Right hindlimb (tissue), 1 donor: ENCODE measurements at regions not wholly inside any gene's neighbourhood (a gene's known extent, or its start where the extent isn't known, plus 50 kb on each side); places are given as distances from the start of the nearest gene placed in this dataset.
"Not testable (repeated sequence)": the region's sequence is repeated elsewhere in the genome, so short reads cannot be mapped to it uniquely, and the experiment has no call there.

Experiments
- DNase-seq: peaks from one replicate; pipeline ENCODE4 v3.0.0-alpha.2; 2018

- not testable (repeated sequence) for DNase-seq
Measured at GRCh38 chr11:11715075-11715474, 93.3 kb upstream of the GALNT18 start.

GRCh38 chr11:11710556-11710955 is 88.8 kb upstream of the GALNT18 start:
- no peak for DNase-seq

DNA sequence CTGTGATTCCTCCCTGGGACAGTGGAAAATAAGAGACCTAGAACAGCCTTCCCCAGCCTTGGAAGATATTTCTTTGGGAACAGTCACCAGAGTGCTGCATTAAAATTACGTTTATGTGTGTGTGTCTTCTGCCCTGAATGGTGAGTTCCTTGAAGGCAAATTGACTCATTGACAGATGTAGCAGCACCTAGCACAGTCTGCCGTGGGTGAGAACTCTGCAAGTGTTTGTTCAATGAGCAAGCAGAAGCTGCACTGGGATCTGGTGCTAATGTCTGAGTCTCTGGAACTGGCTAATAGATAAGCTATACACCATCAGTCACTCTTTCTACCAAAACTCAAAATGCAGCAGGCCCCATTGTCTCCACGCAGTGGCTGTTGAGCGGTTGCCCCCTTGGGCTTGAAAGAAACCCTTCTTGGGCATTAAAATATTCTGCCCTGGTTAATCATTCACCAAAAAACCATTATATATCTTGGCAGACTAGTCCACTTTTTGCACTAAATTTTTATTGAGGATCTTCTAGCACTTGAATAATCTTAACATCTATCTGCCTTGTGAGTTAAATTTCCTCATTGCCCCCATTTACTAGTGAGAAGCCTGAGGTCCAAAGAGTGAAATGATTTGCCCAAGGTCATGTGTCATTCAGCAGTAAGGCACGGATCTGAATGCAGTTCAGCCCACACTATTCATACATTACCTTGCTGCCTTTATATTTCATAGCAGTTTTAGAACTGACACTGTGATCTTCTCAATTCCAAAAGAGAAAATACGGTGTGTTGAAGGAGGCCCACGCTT is 87.8 kb upstream of the GALNT18 start:
- no peak for DNase-seq

DNA sequence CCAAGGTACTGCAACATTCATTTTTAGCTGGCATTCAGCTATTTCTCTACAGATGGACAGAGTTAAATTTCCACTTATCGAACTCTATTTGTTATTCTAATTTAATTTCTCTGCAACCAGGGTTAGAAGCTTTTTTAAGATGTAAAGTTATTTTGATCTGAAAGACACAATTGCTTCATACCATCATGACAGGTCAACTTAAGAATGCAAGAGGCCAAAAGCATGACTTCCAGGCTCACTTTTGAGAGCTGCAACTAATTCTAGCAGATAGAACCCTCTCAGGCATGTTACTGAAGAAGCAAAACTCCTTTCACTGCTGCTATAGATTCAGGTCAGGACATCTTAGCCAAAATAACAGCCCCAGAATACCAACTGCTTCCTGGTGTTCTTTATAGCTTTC is 86.5 kb upstream of the GALNT18 start:
- DNase-seq: no peak

DNA sequence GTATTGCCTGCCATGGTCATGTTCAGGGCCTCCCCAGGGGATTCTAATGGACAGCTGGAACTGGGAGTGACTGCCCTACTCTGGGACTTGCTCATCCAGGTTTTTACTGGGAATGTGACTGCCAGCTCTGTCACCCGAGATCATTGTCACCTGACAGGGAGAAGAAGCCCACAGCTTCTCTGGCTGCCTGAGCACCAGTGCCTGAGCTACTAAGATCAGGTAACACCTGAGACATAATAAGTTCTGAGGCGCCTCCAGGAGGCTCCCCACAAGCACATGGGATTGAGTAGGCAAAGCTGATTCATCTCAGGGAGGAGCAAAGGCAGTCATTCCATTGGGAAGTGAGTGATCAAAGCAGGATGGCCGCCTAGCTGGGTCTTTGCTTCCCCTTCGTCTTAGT is 84.2 kb upstream of the GALNT18 start:
- no peak for DNase-seq

- DNase-seq: no peak
Measured at GRCh38 chr11:11703885-11704284, 82.1 kb upstream of the GALNT18 start.

- DNase-seq: no peak
Measured at GRCh38 chr11:11701070-11701469, 79.3 kb upstream of the GALNT18 start.

GRCh38 chr11:11697796-11698195 is 76.0 kb upstream of the GALNT18 start:
- DNase-seq: no peak

GRCh38 chr11:11691296-11692151 is 69.7 kb upstream of the GALNT18 start:
- DNase-seq: no peak

GRCh38 chr11:11681536-11681935 is 59.7 kb upstream of the GALNT18 start:
- DNase-seq: no peak

DNA sequence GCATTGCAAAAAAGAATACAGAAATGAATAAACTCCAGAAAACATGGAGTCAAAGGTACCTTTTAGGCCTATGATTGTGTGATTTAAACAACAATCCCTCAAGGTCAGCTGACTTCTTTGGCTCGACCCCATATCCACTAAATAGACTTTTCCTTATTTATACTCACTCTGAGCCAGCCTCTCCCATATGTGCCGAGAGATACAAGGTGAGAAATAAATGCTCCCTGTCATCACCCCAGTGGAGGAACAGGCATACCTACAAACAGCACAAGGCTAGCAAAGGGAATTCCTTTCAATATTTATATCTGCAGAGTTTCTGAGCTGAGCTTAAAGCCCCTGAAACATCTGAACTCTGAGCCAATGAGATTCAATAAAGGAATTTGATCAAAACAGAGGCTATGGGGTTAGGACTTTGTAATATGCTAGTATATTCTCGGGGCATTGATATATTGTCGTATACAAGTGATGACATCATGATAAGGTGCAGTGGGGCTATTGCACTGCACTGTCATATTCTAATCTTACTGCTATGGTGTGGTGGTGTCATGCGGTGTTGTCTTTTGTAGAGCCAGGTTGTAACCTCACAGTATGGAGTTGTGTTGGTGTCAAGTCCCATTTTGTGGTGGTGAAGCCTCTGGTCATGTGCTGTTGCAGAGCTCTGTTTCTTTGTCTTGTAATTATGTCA is 56.0 kb upstream of the GALNT18 start:
- no peak for DNase-seq

- DNase-seq: no peak
Measured at GRCh38 chr11:11675671-11676181, 53.9 kb upstream of the GALNT18 start.

DNA sequence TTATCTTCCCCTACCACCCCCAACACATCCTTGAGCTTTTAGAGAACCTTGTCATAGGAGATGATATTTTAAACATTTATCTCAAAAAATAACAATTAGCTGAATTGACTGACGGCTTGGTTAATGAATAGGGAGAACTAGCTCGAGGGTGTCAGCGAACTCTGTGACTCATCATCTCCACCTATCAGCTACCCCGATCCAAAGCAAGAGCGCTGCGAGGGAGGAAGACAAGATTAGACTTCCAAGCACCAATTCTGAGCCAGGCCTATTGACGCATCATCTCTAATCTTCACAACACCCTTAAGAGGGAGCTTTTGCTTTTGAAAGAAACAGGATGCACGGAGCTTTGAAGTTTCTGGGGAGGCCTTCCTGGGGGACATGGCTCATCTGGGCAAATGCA is 51.0 kb upstream of the GALNT18 start:
- no peak for DNase-seq

DNA sequence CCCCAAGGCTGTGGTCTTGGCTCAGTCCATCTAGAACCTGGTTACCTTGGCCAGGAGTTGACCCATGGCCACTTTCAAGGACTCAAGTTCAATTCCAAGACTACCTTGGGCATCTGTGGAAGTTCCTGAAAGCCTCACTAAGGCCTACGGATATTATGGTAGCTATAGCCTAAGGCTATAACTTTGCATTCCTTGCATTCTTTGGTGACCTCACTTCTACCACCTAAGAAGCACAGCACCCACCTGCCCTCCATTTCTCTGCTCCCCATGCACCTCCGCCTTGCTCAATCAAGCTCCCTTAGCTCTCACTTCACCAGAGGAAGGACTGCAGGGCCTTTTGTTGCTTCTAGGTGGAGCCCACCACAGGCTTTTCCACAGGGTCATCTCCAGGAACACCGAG is 50.3 kb upstream of the GALNT18 start:
- DNase-seq: no peak
